ENCODE measurements at regions not wholly inside any gene's neighbourhood (a gene's known extent, or its start where the extent isn't known, plus 50 kb on each side); places are given as distances from the start of the nearest gene placed in this dataset.

GRCh38 chr17:54494721-54495715 is 405.6 kb upstream of the TOM1L1 start:
- dilution Hi-C loops (cut with HindIII; ENCODE audit: low sequenced_read_pairs, unreplicated experiment), result no loop called here
- no peak for TF ChIP-seq SMC3 (IDR thresholded peaks at IDR 0.05; ENCODE audit: low read depth, low read length)
- no peak for TF ChIP-seq MXI1 (IDR thresholded peaks at IDR 0.05; ENCODE audit: borderline replicate concordance, low read depth, low read length)
- no peak for TF ChIP-seq BHLHE40 (IDR thresholded peaks at IDR 0.05; ENCODE audit: low read depth, low read length)
- no peak for TF ChIP-seq RAD21 (IDR thresholded peaks at IDR 0.05; ENCODE audit: low read length)
- TF ChIP-seq CHD1 (IDR thresholded peaks at IDR 0.05; ENCODE audit: low read depth, low read length), result no peak
- TF ChIP-seq CTCF (conservative IDR thresholded peaks at IDR 0.05; ENCODE audit: low read depth, low read length), result no peak
- no peak for TF ChIP-seq RCOR1 (IDR thresholded peaks at IDR 0.05; ENCODE audit: insufficient replicate concordance, low read length)
- no peak for TF ChIP-seq POLR2A (IDR thresholded peaks at IDR 0.05; ENCODE audit: low read depth, low read length)
- no peak for TF ChIP-seq RFX5 (IDR thresholded peaks at IDR 0.05; ENCODE audit: low read depth, low read length)
- TF ChIP-seq USF2 (IDR thresholded peaks at IDR 0.05; ENCODE audit: low read depth, low read length), result no peak
- no peak for TF ChIP-seq MAZ (IDR thresholded peaks at IDR 0.05; ENCODE audit: borderline replicate concordance, low read depth, low read length)
- TF ChIP-seq NFE2L2 (IDR thresholded peaks at IDR 0.05; ENCODE audit: low read depth, low read length), result no peak
- TF ChIP-seq CEBPB (IDR thresholded peaks at IDR 0.05; ENCODE audit: low read depth, low read length), result no peak
- TF ChIP-seq FOS (IDR thresholded peaks at IDR 0.05; ENCODE audit: low read depth, low read length), result no peak
- TF ChIP-seq MAFK (IDR thresholded peaks at IDR 0.05; ENCODE audit: low read depth, low read length), result no peak

More at GRCh38 chr17:54494721-54495715, 405.6 kb upstream of the TOM1L1 start:
- Histone ChIP-seq H3K14ac (replicated peaks; ENCODE audit: low read depth, low read length) (no peak overlapping the region), H2AFZ (replicated peaks; ENCODE audit: low read length, poor library complexity) (no peak overlapping the region), H3K27me3 (ENCODE audit: control insufficient read depth, insufficient read depth, low read length) (no peaks in the 10 kb centered on the region), H3K4me3 (ENCODE audit: insufficient read depth, low read depth, low read length) (no peak overlapping the region), H3K56ac (ENCODE audit: extremely low read depth, insufficient read depth, low read length) (no peak overlapping the region), H2AK9ac (replicated peaks; ENCODE audit: low read depth, low read length, poor library complexity) (no peak overlapping the region), H3K27ac (ENCODE audit: insufficient read depth, low read length) (no peak overlapping the region), H2AK5ac (ENCODE audit: low read depth, low read length) (no peak overlapping the region), H3K4me2 (ENCODE audit: low read depth, low read length) (no peak overlapping the region), H4K91ac (ENCODE audit: insufficient read depth, low read depth, low read length) (no peak overlapping the region), H3K9me3 (ENCODE audit: control insufficient read depth, insufficient read depth, low read length) (peaks cover 8% of the 10 kb centered on the region), H2BK15ac (ENCODE audit: low read depth, low read length) (no peak overlapping the region), H3K18ac (ENCODE audit: low read depth, low read length) (no peak overlapping the region), H3K4ac (ENCODE audit: low read depth, low read length) (no peak overlapping the region), H3K23ac (ENCODE audit: low read depth, low read length) (no peak overlapping the region), H3K9me1 (ENCODE audit: insufficient read depth, low read length) (no peaks in the 10 kb centered on the region), H2BK20ac (ENCODE audit: low read depth, low read length) (no peak overlapping the region), H4K5ac (ENCODE audit: low read depth, low read length) (no peak overlapping the region), H3K9ac (ENCODE audit: low read depth, low read length) (no peak overlapping the region), H3K79me1 (ENCODE audit: low read depth in 1 of 2, low read length in 2 of 2) (no peaks in the 10 kb centered on the region), H2BK120ac (ENCODE audit: low read depth, low read length) (no peak overlapping the region), H2BK5ac (ENCODE audit: low read depth, low read length, poor library complexity, severe bottlenecking) (no peak overlapping the region), H3K36me3 (ENCODE audit: control insufficient read depth, insufficient read depth, low read length) (no peaks in the 10 kb centered on the region), H3K4me1 (ENCODE audit: control insufficient read depth, insufficient read depth, low read length) (no peaks in the 10 kb centered on the region), H4K20me1 (ENCODE audit: insufficient read depth, low read length) (no peaks in the 10 kb centered on the region), H4K8ac (ENCODE audit: low read depth in 2 of 2, low read length in 2 of 2) (no peak overlapping the region)
- intact Hi-C loops (cut with micrococcal nuclease) (no loop called here), in situ Hi-C loops (cut with MboI; ENCODE audit: low sequenced_read_pairs) (no loop called here)
- DNase-seq (no peak), ATAC-seq (ENCODE audit: low read depth) (no peak)
- ChIA-PET POLR2A (ENCODE audit: unreplicated experiment) (no interaction called here), CTCF (no interaction called here)
- 78% methylated on average over 3 of the region's 9 CpGs; no CpG with 5 or more reads in 1 of the 2 experiments for WGBS, 2 experiments (ENCODE audit: extremely low coverage in 2 of 2, insufficient read length in 1 of 2)
- BruUV-seq (replicated peaks), result no TSS peak

All from IMR-90 (cell line).